Heart left ventricle (tissue), 13 donors: ENCODE measurements at regions not wholly inside any gene's neighbourhood (a gene's known extent, or its start where the extent isn't known, plus 50 kb on each side); places are given as distances from the start of the nearest gene placed in this dataset.

Experiments used
- CTCF ChIP-seq, 12 donors: fragments of 200-600 bp; sonication (generic) in 4 of 12; IDR thresholded peaks; one replicate each; pipeline versions ENCODE4 v1.5.0 to v1.8.0; 2018 to 2022; ENCODE audit warnings: antibody characterized with exemption in 12 of 12, mild to moderate bottlenecking in 5 of 12
- POLR2A ChIP-seq, 2 donors: fragments of 450-650 bp; IDR thresholded peaks; one replicate each; pipeline ENCODE4 v1.6.1; 2017; ENCODE audit warnings: antibody characterized with exemption in 2 of 2, mild to moderate bottlenecking in 2 of 2, moderate library complexity in 2 of 2
- donor health status: ischemic (EF 13 %, LVEDD 7.1; RV severe dilation, severe dysfunction).
- donor health status: DM: no; HTN: yes; CAD: no.
- donor health status: DM: no; HTN: no; CAD: no.
- donor health status: ischemic (EF 25% LVEDD 6.9; RV normal size, moderate dysfunction).
- donor health status: ischemic (EF 25% LVEDD 5.7; RV mildly dilated, moderate dysfunction).
- donor health status: ischemic (EF 35%, LVEDD 5.7; RV mildly dilated, moderate dysfunction).
- donor health status: nonischemic (EF 11% LVEDD 7.7; RV severe dilation, severe dysfunction).
- donor health status: DM: yes; HTN: yes; CAD: no.
- donor health status: PGD.
- donor health status: ischemic (EF 29% LVEDD 5.4; RV normal size, mild dysfunction).
- donor health status: nonischemic (EF 23%, LVEDD 6.1; RV moderate dilation, normal function).

- TF ChIP-seq CTCF (IDR thresholded peaks at IDR 0.05) = no peak
- TF ChIP-seq POLR2A (IDR thresholded peaks at IDR 0.05) = no peak
Measured at GRCh38 chr14:101177301-101177971, 273.9 kb upstream of the RTL1 start.
